ENCODE measurements at regions not wholly inside any gene's neighbourhood (a gene's known extent, or its start where the extent isn't known, plus 50 kb on each side); places are given as distances from the start of the nearest gene placed in this dataset.
"Not testable (repeated sequence)": the region's sequence is repeated elsewhere in the genome, so short reads cannot be mapped to it uniquely, and the experiment has no call there.

- TF ChIP-seq POLR2A (IDR thresholded peaks at IDR 0.05): no peak
- no peak for TF ChIP-seq CTCF (IDR thresholded peaks at IDR 0.05)
- Histone ChIP-seq H3K27me3 (no peaks in the 10 kb centered on the region), H3K4me1 (no peaks in the 10 kb centered on the region), H3K27ac (no peak overlapping the region), H3K36me3 (no peaks in the 10 kb centered on the region), H3K4me3 (no peak overlapping the region), H3K9me3 (no peaks in the 10 kb centered on the region)
- no peak for DNase-seq
Observed at GRCh38 chr2:167816874-167817290, 430.5 kb downstream of the STK39 start.

GRCh38 chr2:167814881-167815718 is 432.3 kb downstream of the STK39 start:
- DNase-seq: no peak
- no peaks in the 10 kb centered on the region for H3K27me3 ChIP-seq
- no peaks in the 10 kb centered on the region for H3K36me3 ChIP-seq
- TF ChIP-seq CTCF (IDR thresholded peaks at IDR 0.05) (no peak), POLR2A (IDR thresholded peaks at IDR 0.05) (no peak)
- no peak overlapping the region for H3K27ac ChIP-seq
- H3K4me3 ChIP-seq: no peak overlapping the region
- H3K4me1 ChIP-seq: no peaks in the 10 kb centered on the region
- H3K9me3 ChIP-seq: no peaks in the 10 kb centered on the region

- not testable (repeated sequence) for H3K4me3 ChIP-seq, H3K4me1 ChIP-seq, H3K36me3 ChIP-seq, H3K27me3 ChIP-seq, H3K9me3 ChIP-seq, H3K27ac ChIP-seq, DNase-seq
Observed at GRCh38 chr2:167814482-167814880, 432.9 kb downstream of the STK39 start.

GRCh38 chr2:167809799-167810198 is 437.6 kb downstream of the STK39 start:
- H3K4me3 ChIP-seq, H3K4me1 ChIP-seq, H3K27ac ChIP-seq, DNase-seq, H3K9me3 ChIP-seq, H3K27me3 ChIP-seq, H3K36me3 ChIP-seq: not testable (repeated sequence)

GRCh38 chr2:167803449-167803988 is 443.9 kb downstream of the STK39 start:
- TF ChIP-seq CTCF (IDR thresholded peaks at IDR 0.05) (no peak), POLR2A (IDR thresholded peaks at IDR 0.05) (no peak)
- H3K27ac ChIP-seq: no peak overlapping the region
- H3K9me3 ChIP-seq: no peaks in the 10 kb centered on the region
- DNase-seq: no peak
- no peaks in the 10 kb centered on the region for H3K4me1 ChIP-seq
- no peaks in the 10 kb centered on the region for H3K36me3 ChIP-seq
- no peak overlapping the region for H3K4me3 ChIP-seq
- no peaks in the 10 kb centered on the region for H3K27me3 ChIP-seq

GRCh38 chr2:167794554-167795255 is 452.7 kb downstream of the STK39 start:
- Histone ChIP-seq H3K9me3 (peaks cover 0 to 2% (median 0%) of the 10 kb centered on the region in 4 donors), H3K4me3 (no peak overlapping the region), H3K27me3 (no peaks in the 10 kb centered on the region), H3K27ac (no peak overlapping the region), H3K36me3 (no peaks in the 10 kb centered on the region), H3K4me1 (no peaks in the 10 kb centered on the region)
- TF ChIP-seq CTCF (IDR thresholded peaks at IDR 0.05) (no peak), POLR2A (IDR thresholded peaks at IDR 0.05) (no peak)
- DNase-seq: no peak
